ENCODE measurements at regions not wholly inside any gene's neighbourhood (a gene's known extent, or its start where the extent isn't known, plus 50 kb on each side); places are given as distances from the start of the nearest gene placed in this dataset.

DNA sequence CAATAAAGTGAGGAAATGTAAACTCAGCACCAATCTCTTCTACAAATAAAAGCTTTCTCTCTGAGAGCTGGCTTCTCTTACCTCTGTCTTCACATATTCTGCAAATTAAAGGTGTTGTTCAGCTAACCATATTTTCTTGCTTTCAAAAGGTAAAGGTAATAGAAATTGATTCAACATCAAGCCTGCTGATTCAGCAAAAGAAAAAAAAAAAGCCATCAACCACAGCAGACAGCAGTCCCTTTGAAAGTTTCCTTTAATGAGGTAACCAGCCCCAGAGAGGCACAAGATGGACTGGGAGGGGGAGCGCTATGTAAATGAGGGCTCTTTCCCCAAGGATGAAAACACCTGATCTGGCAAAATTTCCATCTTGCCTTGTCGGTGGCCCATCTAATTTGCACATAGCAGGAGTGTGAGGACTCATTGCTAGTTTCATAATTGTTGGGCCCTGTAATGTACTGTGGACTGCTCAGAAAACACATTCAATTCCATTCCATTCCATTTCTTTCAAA, 154.9 kb upstream of the SOX11 start:
- TF ChIP-seq ZNF235 (CRISPR knock-in tag; IDR thresholded peaks at IDR 0.05; ENCODE audit: borderline replicate concordance) (no peak), EHMT2 (IDR thresholded peaks at IDR 0.05; ENCODE audit: borderline replicate concordance, low read depth, low read length) (no peak), ZEB1 (IDR thresholded peaks at IDR 0.05; ENCODE audit: insufficient replicate concordance, low read depth) (no peak)
